ENCODE measurements at regions not wholly inside any gene's neighbourhood (a gene's known extent, or its start where the extent isn't known, plus 50 kb on each side); places are given as distances from the start of the nearest gene placed in this dataset.
A peak's percentile ranks its signal among the peaks of the same experiment; 100 is the strongest.

DNA sequence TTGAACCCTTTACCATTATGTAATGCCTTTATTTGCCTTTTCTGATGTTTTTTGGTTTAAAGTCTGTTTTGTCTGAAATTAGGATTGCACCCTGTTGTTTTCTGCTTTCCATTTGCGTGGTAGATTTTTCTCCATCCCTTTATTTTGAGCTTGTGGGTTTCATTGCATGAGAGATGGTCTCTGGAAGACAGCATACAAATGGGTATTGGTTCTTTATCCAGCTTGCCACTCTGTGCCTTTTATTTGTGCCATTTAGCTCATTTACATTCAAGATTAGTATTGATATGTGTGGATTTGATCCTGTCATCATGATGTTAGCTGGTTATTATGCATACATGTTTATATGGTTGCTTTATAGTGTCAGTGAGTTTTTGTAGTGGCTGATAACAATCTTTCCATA is 318.7 kb upstream of the PPP2R3A start:
- DNase-seq: no peak

DNA sequence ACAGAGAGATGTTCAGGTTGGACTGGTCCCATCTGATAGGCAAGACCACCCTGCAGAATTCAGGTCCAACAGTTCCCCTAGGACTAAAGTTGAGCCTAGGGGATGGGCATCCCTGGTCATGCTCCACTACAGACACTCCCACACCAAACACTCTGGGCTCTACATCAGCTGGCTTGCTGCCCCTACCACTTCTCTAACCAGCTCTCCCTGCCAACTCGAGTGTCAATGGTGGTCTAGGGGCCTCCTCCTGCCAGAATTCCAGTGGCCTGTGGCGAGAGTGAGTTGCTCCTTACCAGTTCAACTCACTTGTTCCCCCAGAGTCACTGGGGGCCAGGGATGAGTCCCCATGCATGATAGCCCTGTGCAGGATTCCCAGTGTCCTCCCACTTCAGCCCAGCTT is 316.2 kb upstream of the PPP2R3A start:
- no peak for DNase-seq

DNA sequence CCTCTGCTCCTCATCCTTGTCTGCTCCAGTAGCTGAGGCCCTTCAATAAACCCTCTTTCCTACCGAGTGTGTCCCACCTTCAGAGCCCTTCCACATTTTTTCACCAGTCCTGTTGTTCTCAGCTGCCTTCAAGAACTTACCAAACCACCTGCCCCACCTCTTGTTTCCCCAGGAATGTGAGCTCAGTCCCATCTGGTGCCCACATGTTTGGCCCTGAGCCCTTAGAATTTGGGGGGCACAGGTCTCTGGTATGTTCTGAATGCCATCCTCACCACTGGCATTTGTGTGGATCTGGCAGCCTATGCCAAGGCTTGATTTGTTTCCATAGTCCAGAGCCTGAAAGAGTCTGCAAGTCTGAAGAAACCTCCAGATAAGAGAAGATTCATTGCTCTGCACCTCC is 315.2 kb upstream of the PPP2R3A start:
- no peak for DNase-seq

GRCh38 chr3:135652388-135652787 is 313.1 kb upstream of the PPP2R3A start:
- no peak for DNase-seq

GRCh38 chr3:135655328-135655727 is 310.2 kb upstream of the PPP2R3A start:
- DNase-seq: no peak

- peak; percentile 54 for DNase-seq
Observed at GRCh38 chr3:135658451-135658850, 307.1 kb upstream of the PPP2R3A start.

- DNase-seq: no peak
Observed at GRCh38 chr3:135667061-135667460, 298.5 kb upstream of the PPP2R3A start.

- no peak for DNase-seq
Observed at GRCh38 chr3:135674508-135674907, 291.0 kb upstream of the PPP2R3A start.

DNA sequence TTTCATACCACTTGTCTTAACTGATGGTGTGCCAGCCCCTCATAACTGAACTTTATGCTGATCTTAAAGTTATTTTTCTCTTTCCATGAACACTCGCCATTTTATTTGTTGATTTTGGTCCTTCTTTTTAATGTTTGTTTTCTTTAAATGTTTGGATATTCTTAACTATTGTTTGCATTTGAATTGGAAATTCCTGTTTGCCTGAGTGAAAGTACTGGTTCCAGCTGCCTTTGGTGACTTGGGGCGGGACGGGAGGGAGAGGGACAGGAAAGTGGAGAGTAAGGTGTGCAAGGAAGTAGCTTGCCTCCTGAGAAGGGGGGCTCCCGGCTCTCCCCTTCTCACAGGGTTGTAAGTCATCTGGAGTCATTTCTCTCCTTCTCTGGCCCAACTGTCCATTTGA is 287.1 kb upstream of the PPP2R3A start:
- no peak for DNase-seq

- DNase-seq: no peak
Observed at GRCh38 chr3:135688003-135688402, 277.5 kb upstream of the PPP2R3A start.

- DNase-seq: no peak
Observed at GRCh38 chr3:135690664-135691063, 274.9 kb upstream of the PPP2R3A start.

DNA sequence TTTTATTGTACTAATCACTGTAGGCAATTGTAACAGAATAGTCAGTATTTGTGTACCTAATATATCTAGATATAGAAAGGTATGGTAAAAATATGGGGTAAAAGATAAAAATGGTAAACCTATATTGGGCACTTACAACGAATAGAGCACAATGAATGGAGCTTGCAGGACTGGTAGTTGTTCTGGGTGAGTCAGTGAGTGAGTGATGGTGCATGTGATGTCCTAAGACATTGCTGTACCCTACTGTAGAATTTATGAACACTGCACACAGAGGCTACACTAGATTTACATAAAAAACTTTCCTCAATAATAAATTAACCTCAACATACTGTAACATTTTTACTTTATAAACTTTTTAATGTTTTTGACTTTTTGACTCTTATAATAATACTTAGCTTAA is 274.3 kb upstream of the PPP2R3A start:
- no peak for DNase-seq

GRCh38 chr3:135694142-135694541 is 271.4 kb upstream of the PPP2R3A start:
- DNase-seq: peak; percentile 97

DNA sequence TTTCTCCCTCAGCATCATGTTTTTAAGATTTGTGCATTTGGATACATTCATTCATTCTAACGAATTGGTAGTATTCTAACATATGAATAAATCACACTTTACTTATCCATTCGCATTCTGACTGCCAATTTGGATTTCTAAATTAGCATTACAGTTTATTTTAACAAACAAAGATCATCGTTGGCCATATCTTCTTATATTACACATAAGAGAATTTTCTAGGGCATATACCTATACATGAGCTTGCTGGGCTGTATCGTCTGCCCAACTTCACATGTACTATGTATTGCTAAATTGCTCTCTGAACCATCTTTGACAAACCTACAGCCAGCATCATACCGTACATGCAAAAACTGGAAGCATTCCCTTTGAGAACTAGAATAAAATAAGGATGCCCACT is 265.8 kb upstream of the PPP2R3A start:
- DNase-seq: no peak

DNA sequence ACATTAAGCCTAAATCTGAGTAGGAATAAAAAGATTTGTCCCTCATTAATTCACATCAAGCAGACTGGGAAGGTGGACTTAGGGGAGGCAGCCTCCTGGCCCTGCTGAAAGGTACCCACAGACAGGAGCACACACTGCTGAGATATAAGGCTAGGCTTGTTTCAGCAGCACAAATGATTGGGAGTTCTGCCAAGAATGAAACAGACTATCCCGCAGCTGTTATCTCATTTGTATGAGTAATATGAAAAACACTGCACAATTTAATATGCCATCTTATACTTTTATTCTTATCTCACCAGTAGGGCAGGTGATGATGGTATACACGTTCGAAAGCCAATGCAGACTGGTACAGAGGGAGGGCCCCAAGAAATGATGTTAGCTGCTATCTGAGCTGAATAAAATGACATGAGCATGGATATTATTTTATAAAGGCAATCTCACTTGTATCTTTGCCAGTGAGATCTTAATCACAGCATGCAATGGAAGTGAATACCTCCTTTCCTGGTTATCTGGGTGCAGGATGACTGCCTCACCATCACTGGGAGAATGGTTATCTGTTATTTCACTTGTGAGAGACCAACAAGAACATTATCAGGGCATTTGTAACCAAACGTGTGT is 258.7 kb upstream of the PPP2R3A start:
- no peak for DNase-seq

- no peak for DNase-seq
Observed at GRCh38 chr3:135719449-135719848, 246.1 kb upstream of the PPP2R3A start.

DNA sequence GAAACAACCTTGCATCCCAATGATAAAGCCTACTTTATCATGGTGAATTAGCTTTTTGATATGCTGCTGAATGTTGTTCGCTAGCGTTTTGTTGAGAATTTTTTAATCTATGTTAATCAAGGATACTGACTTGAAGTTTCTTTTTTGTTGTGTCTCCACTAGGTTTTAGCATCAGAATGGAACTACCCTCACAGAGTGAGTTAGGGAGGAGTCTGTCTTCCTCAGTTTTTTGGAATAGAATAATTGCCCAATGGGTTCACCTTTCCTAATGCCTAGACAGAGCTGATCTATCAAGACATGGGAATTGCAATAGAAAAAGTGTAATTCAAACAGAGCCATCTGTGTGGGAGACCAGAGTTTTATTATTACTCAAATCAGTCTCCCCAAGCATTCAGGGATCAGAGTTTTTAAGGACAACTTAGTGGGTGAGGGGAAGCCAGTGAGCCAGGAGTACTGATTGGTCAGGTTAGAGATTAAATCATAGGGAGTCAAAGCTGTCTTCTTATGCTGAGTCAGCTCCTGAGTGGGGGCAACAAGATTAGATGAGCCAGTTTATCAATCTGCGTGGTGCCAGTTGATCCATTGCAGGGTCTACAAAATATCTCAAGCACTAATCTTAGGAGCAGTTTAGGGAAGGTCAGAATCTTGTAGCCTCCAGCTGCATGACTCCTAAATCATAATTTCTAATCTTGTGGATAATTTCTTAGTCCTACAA is 237.4 kb upstream of the PPP2R3A start:
- no peak for DNase-seq

GRCh38 chr3:135731546-135731945 is 234.0 kb upstream of the PPP2R3A start:
- peak; percentile 35 for DNase-seq

- DNase-seq: no peak
Observed at GRCh38 chr3:135736740-135737139, 228.8 kb upstream of the PPP2R3A start.

GRCh38 chr3:135739779-135740178 is 225.7 kb upstream of the PPP2R3A start:
- DNase-seq: no peak

DNA sequence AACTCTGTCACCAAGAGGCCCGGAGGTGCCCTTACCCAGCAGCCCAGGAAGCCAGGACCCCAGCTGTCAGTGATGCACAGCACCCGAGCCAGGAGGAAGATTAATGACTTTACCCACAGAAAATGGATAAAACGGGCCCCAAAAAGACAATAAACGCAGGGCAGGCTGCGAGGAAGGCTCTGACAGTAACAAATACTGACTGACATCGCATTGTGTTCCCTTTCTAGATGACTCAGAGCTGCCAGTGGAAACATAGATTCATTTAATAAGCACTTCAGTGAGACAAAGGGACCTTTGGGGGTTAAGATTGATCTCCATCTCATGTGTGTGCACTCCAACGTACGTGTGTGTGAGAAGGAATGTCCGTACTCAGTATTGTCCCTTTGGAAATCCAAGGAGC is 225.3 kb upstream of the PPP2R3A start:
- DNase-seq: no peak

- DNase-seq: no peak
Observed at GRCh38 chr3:135740751-135741150, 224.8 kb upstream of the PPP2R3A start.

DNA sequence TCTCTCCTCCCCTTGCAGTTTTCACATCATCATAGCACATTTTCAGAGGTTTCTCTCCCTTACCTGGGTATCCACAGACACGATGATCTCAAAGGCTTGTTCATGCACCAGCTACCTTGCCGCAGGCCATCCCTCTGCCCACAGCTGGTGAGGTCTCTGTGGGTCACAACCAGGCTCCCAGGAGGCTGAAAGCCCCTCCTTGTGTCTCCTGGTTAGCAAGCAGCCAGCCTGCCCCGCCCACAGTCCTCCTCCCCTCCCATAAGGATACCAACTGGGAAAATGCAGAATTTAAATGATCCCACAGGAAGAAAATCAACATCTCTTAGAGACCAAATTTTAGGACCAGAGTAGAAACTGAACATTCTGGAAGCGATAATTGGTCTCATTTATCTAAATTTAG is 213.5 kb upstream of the PPP2R3A start:
- DNase-seq: no peak

DNA sequence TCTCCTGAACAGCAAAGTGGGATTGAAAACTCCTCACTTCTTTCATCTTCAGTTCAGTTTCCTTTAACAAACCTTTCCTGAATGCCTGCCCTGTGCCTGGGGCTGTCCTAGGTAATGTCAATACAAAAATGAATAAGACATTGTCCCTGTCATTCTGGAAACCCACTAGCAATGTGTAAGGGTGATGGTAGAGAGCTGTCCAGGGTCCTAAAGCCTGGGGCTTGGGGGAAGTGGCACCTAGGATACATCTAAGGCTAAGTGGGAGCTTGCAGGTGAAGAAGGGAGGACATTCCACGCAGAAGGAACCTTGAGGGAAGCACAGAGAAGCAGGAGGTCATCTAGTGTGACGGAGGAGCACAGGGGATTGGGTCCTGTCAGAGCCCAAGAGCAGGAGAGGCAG is 212.7 kb upstream of the PPP2R3A start:
- no peak for DNase-seq

DNA sequence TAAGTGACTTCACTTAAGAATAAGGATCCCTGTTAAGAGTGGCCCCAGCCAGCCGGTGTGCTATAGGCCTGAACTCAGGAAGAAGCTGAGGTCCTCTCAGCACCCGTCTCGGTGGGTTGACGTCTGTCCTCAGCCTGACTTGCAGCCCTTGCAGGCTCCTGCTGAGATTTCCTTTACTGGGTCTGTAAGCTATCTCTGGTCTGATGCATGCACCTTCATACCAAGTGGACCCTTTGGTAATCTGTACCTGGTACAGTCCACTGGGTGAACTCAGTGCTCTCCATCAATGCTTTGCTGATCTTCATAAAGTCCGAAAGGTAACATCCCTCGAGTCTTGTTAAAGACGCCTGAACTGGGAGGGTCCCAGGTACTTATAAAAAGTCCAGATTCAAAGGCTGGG is 212.0 kb upstream of the PPP2R3A start:
- DNase-seq: no peak
